H1 (cell line): ENCODE measurements at regions not wholly inside any gene's neighbourhood (a gene's known extent, or its start where the extent isn't known, plus 50 kb on each side); places are given as distances from the start of the nearest gene placed in this dataset.
"Not testable (repeated sequence)": the region's sequence is repeated elsewhere in the genome, so short reads cannot be mapped to it uniquely, and the experiment has no call there.

ENCODE experiments used
- CTCF ChIA-PET: fragments of 300-600 bp; sonication (Branson Sonifier 250); formaldehyde crosslinking; loops from one replicate; lab custom pipeline; 2021; ENCODE audit not compliant: partially characterized antibody; lab: Charles Lee
- POLR2A ChIA-PET: fragments of 300-600 bp; sonication (Branson Sonifier 250); formaldehyde crosslinking; loops from one replicate; lab custom pipeline; 2021; ENCODE audit warnings: inconsistent platforms; ENCODE audit not compliant: partially characterized antibody; lab: Charles Lee
- DNase-seq, 2 experiments: peaks; one replicate each; pipeline versions ENCODE4 v3.0.0 to v3.0.0-alpha.2; 2010 to 2022; ENCODE audit warnings: low spot score in 2 of 2, low read depth in 1 of 2, mixed read lengths in 1 of 2
- FAIRE-seq: peaks from 2 replicates; lab custom pipeline; 2011; peaks lifted over from hg19 to GRCh38; lab: Jason Lieb, UNC
- H2AFZ ChIP-seq: 2 replicates; pipeline ENCODE4 v1.8.1; 2012; ENCODE audit warnings: low read length, inconsistent platforms
- H2AK5ac ChIP-seq: 2 replicates; pipeline ENCODE4 v1.6.1; 2013; ENCODE audit warnings: low read depth, low read length
- H2BK120ac ChIP-seq: replicated peaks from 2 replicates; pipeline ENCODE3; 2013; ENCODE audit warnings: low read depth, low read length, inconsistent platforms
- H2BK12ac ChIP-seq: 2 replicates; pipeline ENCODE4 v1.6.1; 2013; ENCODE audit warnings: low read depth, low read length
- H2BK15ac ChIP-seq: 2 replicates; pipeline ENCODE4 v1.6.1; 2013; ENCODE audit warnings: low read length
- H2BK20ac ChIP-seq: 2 replicates; pipeline ENCODE4 v1.6.1; 2013; ENCODE audit warnings: low read length
- H2BK5ac ChIP-seq: 2 replicates; pipeline ENCODE4 v1.6.1; 2013; ENCODE audit warnings: low read depth, low read length
- H3K14ac ChIP-seq: 2 replicates; pipeline ENCODE4 v1.6.1; 2013; ENCODE audit warnings: inconsistent platforms; ENCODE audit not compliant: insufficient read length
- H3K18ac ChIP-seq: 2 replicates; pipeline ENCODE4 v1.6.1; 2013; ENCODE audit warnings: low read length; ENCODE audit errors: extremely low read depth
- H3K23ac ChIP-seq: 2 replicates; pipeline ENCODE4 v1.6.1; 2013; ENCODE audit warnings: inconsistent platforms; ENCODE audit not compliant: insufficient read length
- H3K23me2 ChIP-seq: 2 replicates; pipeline ENCODE4 v1.6.1; 2013; ENCODE audit warnings: low read depth, low read length
- H3K27ac ChIP-seq: 2 replicates; pipeline ENCODE4 v1.6.1; 2011; ENCODE audit warnings: low read depth, low read length, inconsistent platforms
- H3K27me3 ChIP-seq, 4 experiments: replicated peaks in 1 of 4; 1 replicate in 1 of 4; 2 replicates in 3 of 4; pipeline versions ENCODE4 v1.6.1 to v1.8.1; 2011 to 2013; ENCODE audit warnings: low read length in 3 of 4, mild to moderate bottlenecking in 3 of 4, inconsistent platforms in 2 of 4, mixed read lengths in 2 of 4, moderate library complexity in 1 of 4; ENCODE audit not compliant: control insufficient read depth in 3 of 4, insufficient read depth in 3 of 4; ENCODE audit errors: extremely low read depth in 1 of 4
- H3K36me3 ChIP-seq, 4 experiments: 2 replicates each; pipeline versions ENCODE4 v1.6.1 to v1.8.1; 2011 to 2013; ENCODE audit warnings: mild to moderate bottlenecking in 4 of 4, low read length in 3 of 4, moderate library complexity in 2 of 4, control low read depth in 1 of 4, inconsistent platforms in 1 of 4; ENCODE audit not compliant: insufficient read depth in 4 of 4, control insufficient read depth in 2 of 4
- H3K4ac ChIP-seq: replicated peaks from 2 replicates; pipeline ENCODE3; 2013; ENCODE audit warnings: low read length, low read depth, mixed read lengths, inconsistent platforms; ENCODE audit not compliant: insufficient read length
- H3K4me1 ChIP-seq, 4 experiments: replicated peaks in 1 of 4; 1 replicate in 1 of 4; 2 replicates in 3 of 4; pipeline versions ENCODE4 v1.6.1 to v1.8.1; 2011 to 2013; ENCODE audit warnings: low read length in 3 of 4, inconsistent platforms in 2 of 4, mixed read lengths in 1 of 4; ENCODE audit not compliant: insufficient read depth in 4 of 4, control insufficient read depth in 3 of 4
- H3K4me2 ChIP-seq, 2 experiments: 2 replicates each; pipeline versions ENCODE4 v1.6.1 to v1.8.1; 2011 to 2013; ENCODE audit warnings: low read depth in 2 of 2, low read length in 2 of 2, control low read depth in 1 of 2, inconsistent platforms in 1 of 2, mild to moderate bottlenecking in 1 of 2; ENCODE audit not compliant: insufficient read depth in 1 of 2
- H3K4me3 ChIP-seq, 4 experiments: fragments of 200-600, 300-600 bp in 1 of 4; sonication (generic), shearing (Covaris generic), sonication (Bioruptor Twin) in 1 of 4; 2 replicates each; pipeline versions ENCODE4 v1.5.1 to v1.8.1; 2011 to 2016; ENCODE audit warnings: low read length in 4 of 4, low read depth in 3 of 4, control low read depth in 2 of 4, inconsistent platforms in 2 of 4, mild to moderate bottlenecking in 2 of 4, mixed read lengths in 1 of 4, moderate library complexity in 1 of 4; ENCODE audit not compliant: insufficient read depth in 2 of 4; ENCODE audit errors: extremely low read depth in 1 of 4
- H3K56ac ChIP-seq: replicated peaks from 2 replicates; pipeline ENCODE3; 2013; ENCODE audit warnings: low read depth, mild to moderate bottlenecking, mixed read lengths, low read length, inconsistent platforms; ENCODE audit not compliant: insufficient read length
- H3K79me1 ChIP-seq: 2 replicates; pipeline ENCODE4 v1.6.1; 2013; ENCODE audit warnings: low read depth, low read length, control low read depth
- H3K79me2 ChIP-seq, 2 experiments: 2 replicates each; pipeline versions ENCODE4 v1.6.1 to v1.8.1; 2012 to 2013; ENCODE audit warnings: low read length in 2 of 2, mild to moderate bottlenecking in 2 of 2, inconsistent platforms in 1 of 2; ENCODE audit not compliant: insufficient read depth in 2 of 2, control insufficient read depth in 1 of 2
- H3K9ac ChIP-seq, 4 experiments: replicated peaks in 1 of 4; 1 replicate in 1 of 4; 2 replicates in 3 of 4; pipeline versions ENCODE4 v1.6.1 to v1.8.1; 2011 to 2013; ENCODE audit warnings: low read depth in 3 of 4, low read length in 3 of 4, control low read depth in 2 of 4, mild to moderate bottlenecking in 2 of 4, moderate library complexity in 2 of 4, inconsistent platforms in 1 of 4; ENCODE audit errors: extremely low read depth in 1 of 4
- H3K9me3 ChIP-seq, 2 experiments: 2 replicates each; pipeline versions ENCODE4 v1.6.1 to v1.8.1; 2012 to 2013; ENCODE audit warnings: mild to moderate bottlenecking in 2 of 2, moderate library complexity in 2 of 2, control low read depth in 1 of 2, inconsistent platforms in 1 of 2, low read depth in 1 of 2, low read length in 1 of 2, mixed read lengths in 1 of 2; ENCODE audit not compliant: insufficient read depth in 2 of 2
- H4K20me1 ChIP-seq, 2 experiments: replicated peaks in 1 of 2; 2 replicates each; pipeline versions ENCODE3 to v1.8.1; 2011 to 2013; ENCODE audit warnings: inconsistent platforms in 2 of 2, low read length in 2 of 2, mild to moderate bottlenecking in 1 of 2; ENCODE audit not compliant: insufficient read depth in 2 of 2, control insufficient read depth in 1 of 2
- H4K5ac ChIP-seq: 2 replicates; pipeline ENCODE4 v1.6.1; 2013; ENCODE audit warnings: low read length, low read depth, mixed read lengths, inconsistent platforms; ENCODE audit not compliant: insufficient read length
- H4K8ac ChIP-seq: 2 replicates; pipeline ENCODE4 v1.8.0; 2013; ENCODE audit warnings: mild to moderate bottlenecking, moderate library complexity, low read length, inconsistent platforms; ENCODE audit not compliant: insufficient read depth; ENCODE audit errors: extremely low read depth
- H4K91ac ChIP-seq: replicated peaks from 2 replicates; pipeline ENCODE3; 2013; ENCODE audit warnings: low read length, mixed read lengths, inconsistent platforms; ENCODE audit not compliant: insufficient read length
- CTCF ChIP-seq, 3 experiments: IDR thresholded peaks; 1 replicate in 2 of 3; 2 replicates in 1 of 3; pipeline versions ENCODE4 v1.5.1 to v1.6.1; 2011; ENCODE audit warnings: low read length in 3 of 3, mild to moderate bottlenecking in 3 of 3, inconsistent platforms in 2 of 3, low read depth in 1 of 3, moderate library complexity in 1 of 3; ENCODE audit not compliant: insufficient read depth in 1 of 3; ENCODE audit errors: control extremely low read depth in 1 of 3
- RAD21 ChIP-seq, 2 experiments: IDR thresholded peaks in 1 of 2; conservative IDR thresholded peaks in 1 of 2; 2 replicates each; pipeline ENCODE4 v1.6.1; 2011; ENCODE audit warnings: low read depth in 2 of 2, low read length in 2 of 2, improper control_type of control experiment in 1 of 2, inconsistent platforms in 1 of 2, mild to moderate bottlenecking in 1 of 2, moderate library complexity in 1 of 2
- WGBS, 2 experiments: shearing (Covaris generic) in 1 of 2; methylation state at CpG; one replicate each; pipeline versions ENCODE4 v1.1.6 to v1.1.7; 2013 to 2015; ENCODE audit warnings: low lambda C conversion rate in 2 of 2, mixed read lengths in 2 of 2, inconsistent platforms in 1 of 2, low coverage in 1 of 2, missing lambda C conversion rate in 1 of 2; ENCODE audit not compliant: insufficient replicate concordance in 2 of 2, insufficient coverage in 1 of 2, insufficient read length in 1 of 2; ENCODE audit errors: extremely low coverage in 1 of 2, missing lambda C conversion rate in 1 of 2; 5-methylcytosine and 5-hydroxymethylcytosine counted together

GRCh38 chrY:12395381-12396120 is 305.5 kb upstream of the USP9Y start:
- H3K23me2 ChIP-seq, H4K91ac ChIP-seq, H2BK15ac ChIP-seq, H3K79me2 ChIP-seq, H3K79me1 ChIP-seq, H4K5ac ChIP-seq, H2BK5ac ChIP-seq, H2BK12ac ChIP-seq, H3K14ac ChIP-seq, H2AK5ac ChIP-seq, H3K56ac ChIP-seq, CTCF ChIA-PET, H3K27ac ChIP-seq, H3K18ac ChIP-seq, H3K4me2 ChIP-seq, H3K9ac ChIP-seq, H3K4me3 ChIP-seq, H3K23ac ChIP-seq, H2BK20ac ChIP-seq, H2BK120ac ChIP-seq, H3K9me3 ChIP-seq, H3K27me3 ChIP-seq, H4K20me1 ChIP-seq, POLR2A ChIA-PET, DNase-seq, H3K4me1 ChIP-seq, H3K4ac ChIP-seq, H2AFZ ChIP-seq, H3K36me3 ChIP-seq, H4K8ac ChIP-seq: not testable (repeated sequence)
- 51% methylated on average over 5 of the region's 5 CpGs; no CpG with 5 or more reads in 1 of the 2 experiments for WGBS, 2 experiments
- TF ChIP-seq CTCF (IDR thresholded peaks at IDR 0.05; ENCODE audit: control extremely low read depth in 1 of 3, insufficient read depth in 1 of 3, low read depth in 1 of 3, low read length in 3 of 3) (peak in 2 of 3 experiments; percentile 21 to 54; a peak in 3 of 4 replicates), RAD21 (IDR thresholded peaks at IDR 0.05 in 1 of 2, conservative IDR thresholded peaks at IDR 0.05 in 1 of 2; ENCODE audit: low read depth in 2 of 2, low read length in 2 of 2) (peak; percentile 33 to 41)
- FAIRE-seq, result peak; percentile 98
